ENCODE measurements at regions not wholly inside any gene's neighbourhood (a gene's known extent, or its start where the extent isn't known, plus 50 kb on each side); places are given as distances from the start of the nearest gene placed in this dataset.

- ChIA-PET CTCF (no interaction called here), POLR2A (no interaction called here)
- H3K4me1 Mint-ChIP-seq (ENCODE audit: low read depth, unreplicated experiment) = no peaks in the 10 kb centered on the region
- no peaks in the 10 kb centered on the region for H3K4me1 ChIP-seq
- no peak for TF ChIP-seq CTCF (IDR thresholded peaks at IDR 0.05; ENCODE audit: insufficient read depth in 1 of 2, low read depth in 1 of 2, low read length in 1 of 2, severe bottlenecking in 1 of 2, unreplicated experiment in 1 of 2)
- no peak for DNase-seq
- no TSS peak for BruUV-seq (replicated peaks)
- H3K9me3 ChIP-seq = no peaks in the 10 kb centered on the region
- H3K36me3 ChIP-seq (ENCODE audit: control insufficient read depth, insufficient read depth, low read length) = no peaks in the 10 kb centered on the region
- peaks cover 11% of the 10 kb centered on the region for H3K9me3 Mint-ChIP-seq (ENCODE audit: unreplicated experiment)
- H3K4me3 ChIP-seq (ENCODE audit: low read depth, low read length) = no peak overlapping the region
- H3K27me3 Mint-ChIP-seq (ENCODE audit: insufficient read depth, unreplicated experiment) = peaks cover 2% of the 10 kb centered on the region
- no peaks in the 10 kb centered on the region for H3K27me3 ChIP-seq (replicated peaks; ENCODE audit: control insufficient read depth, insufficient read depth, low read length)
- no peak overlapping the region for H3K4me3 Mint-ChIP-seq (ENCODE audit: unreplicated experiment)
- H3K27ac Mint-ChIP-seq (ENCODE audit: unreplicated experiment) = no peak overlapping the region
- no peaks in the 10 kb centered on the region for H3K36me3 Mint-ChIP-seq (ENCODE audit: insufficient read depth, unreplicated experiment)
- intact Hi-C loops (cut with micrococcal nuclease; ENCODE audit: unreplicated experiment) = no loop called here
Measured at GRCh38 chr17:15117239-15117638, 147.9 kb downstream of the PMP22 start.

GRCh38 chr17:15112846-15113617, 152.1 kb downstream of the PMP22 start:
- no peak for DNase-seq
- Histone ChIP-seq H3K4me3 (ENCODE audit: low read depth, low read length) (no peak overlapping the region), H3K9me3 (no peaks in the 10 kb centered on the region), H3K36me3 (ENCODE audit: control insufficient read depth, insufficient read depth, low read length) (no peaks in the 10 kb centered on the region), H3K4me1 (no peaks in the 10 kb centered on the region), H3K27me3 (replicated peaks; ENCODE audit: control insufficient read depth, insufficient read depth, low read length) (no peaks in the 10 kb centered on the region)
- Mint-ChIP-seq H3K36me3 (ENCODE audit: insufficient read depth, unreplicated experiment) (no peaks in the 10 kb centered on the region), H3K27ac (ENCODE audit: unreplicated experiment) (no peak overlapping the region), H3K4me1 (ENCODE audit: low read depth, unreplicated experiment) (no peaks in the 10 kb centered on the region), H3K9me3 (ENCODE audit: unreplicated experiment) (peaks cover 11% of the 10 kb centered on the region), H3K4me3 (ENCODE audit: unreplicated experiment) (no peak overlapping the region), H3K27me3 (ENCODE audit: insufficient read depth, unreplicated experiment) (peaks cover 2% of the 10 kb centered on the region)
- no peak for TF ChIP-seq CTCF (IDR thresholded peaks at IDR 0.05; ENCODE audit: insufficient read depth in 1 of 2, low read depth in 1 of 2, low read length in 1 of 2, severe bottlenecking in 1 of 2, unreplicated experiment in 1 of 2)
- no TSS peak for BruUV-seq (replicated peaks)
- ChIA-PET CTCF (no interaction called here), POLR2A (no interaction called here)
- intact Hi-C loops (cut with micrococcal nuclease; ENCODE audit: unreplicated experiment) = no loop called here

- Mint-ChIP-seq H3K27me3 (ENCODE audit: insufficient read depth, unreplicated experiment) (peaks cover 2% of the 10 kb centered on the region), H3K9me3 (ENCODE audit: unreplicated experiment) (no peaks in the 10 kb centered on the region), H3K4me3 (ENCODE audit: unreplicated experiment) (no peak overlapping the region), H3K36me3 (ENCODE audit: insufficient read depth, unreplicated experiment) (no peaks in the 10 kb centered on the region), H3K27ac (ENCODE audit: unreplicated experiment) (no peak overlapping the region), H3K4me1 (ENCODE audit: low read depth, unreplicated experiment) (no peaks in the 10 kb centered on the region)
- ChIA-PET CTCF (no interaction called here), POLR2A (no interaction called here)
- H3K27me3 ChIP-seq (replicated peaks; ENCODE audit: control insufficient read depth, insufficient read depth, low read length) = no peaks in the 10 kb centered on the region
- no peaks in the 10 kb centered on the region for H3K9me3 ChIP-seq
- DNase-seq = no peak
- H3K4me1 ChIP-seq = no peaks in the 10 kb centered on the region
- TF ChIP-seq CTCF (IDR thresholded peaks at IDR 0.05; ENCODE audit: insufficient read depth in 1 of 2, low read depth in 1 of 2, low read length in 1 of 2, severe bottlenecking in 1 of 2, unreplicated experiment in 1 of 2) = no peak
- H3K4me3 ChIP-seq (ENCODE audit: low read depth, low read length) = no peak overlapping the region
- H3K36me3 ChIP-seq (ENCODE audit: control insufficient read depth, insufficient read depth, low read length) = no peaks in the 10 kb centered on the region
- intact Hi-C loops (cut with micrococcal nuclease; ENCODE audit: unreplicated experiment) = no loop called here
- BruUV-seq (replicated peaks) = no TSS peak
Measured at GRCh38 chr17:15109608-15110007, 155.5 kb downstream of the PMP22 start.

Measured in Caco-2 (cell line).